ENCODE measurements at regions not wholly inside any gene's neighbourhood (a gene's known extent, or its start where the extent isn't known, plus 50 kb on each side); places are given as distances from the start of the nearest gene placed in this dataset.

DNA sequence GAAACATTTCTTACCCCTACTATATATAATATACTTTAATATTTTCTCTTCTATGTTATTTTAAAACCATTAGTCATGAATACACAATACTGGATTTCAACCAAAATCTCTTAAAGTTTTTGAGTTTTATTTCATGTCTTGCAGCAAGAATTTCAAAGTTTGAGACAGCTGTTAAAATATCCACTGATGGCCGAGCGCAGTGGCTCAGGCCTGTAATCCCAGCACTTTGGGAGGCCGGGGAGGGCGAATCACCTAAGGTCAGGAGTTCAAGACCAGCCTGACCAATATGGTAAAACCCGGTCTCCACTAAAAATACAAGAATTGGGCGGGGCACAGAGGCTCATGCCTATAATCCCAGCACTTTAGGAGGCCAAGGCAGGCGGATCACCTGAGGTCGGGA lies 59.7 kb upstream of the DAPK1 start:
- DNase-seq (ENCODE audit: low read depth in 1 of 2, low spot score in 1 of 2) = no peak

GRCh38 chr9:87441251-87441650 lies 56.4 kb upstream of the DAPK1 start:
- DNase-seq (ENCODE audit: low read depth in 1 of 2, low spot score in 1 of 2) = no peak

GRCh38 chr9:87442451-87442850 lies 55.2 kb upstream of the DAPK1 start:
- DNase-seq (ENCODE audit: low read depth in 1 of 2, low spot score in 1 of 2) = no peak

- no peak for DNase-seq (ENCODE audit: low read depth in 1 of 2, low spot score in 1 of 2)
These were observed 54.7 kb upstream of the DAPK1 start for GRCh38 chr9:87443006-87443405.

- no peak for DNase-seq (ENCODE audit: low read depth in 1 of 2, low spot score in 1 of 2)
These were observed 54.2 kb upstream of the DAPK1 start for GRCh38 chr9:87443461-87443860.

GRCh38 chr9:87445646-87446045 lies 52.0 kb upstream of the DAPK1 start:
- DNase-seq (ENCODE audit: low read depth in 1 of 2, low spot score in 1 of 2) = no peak

- DNase-seq (ENCODE audit: low read depth in 1 of 2, low spot score in 1 of 2) = no peak
These were observed 51.1 kb upstream of the DAPK1 start for GRCh38 chr9:87446527-87446926.

GRCh38 chr9:87447547-87448432 lies 49.9 kb upstream of the DAPK1 start:
- DNase-seq (ENCODE audit: low read depth in 1 of 2, low spot score in 1 of 2) = no peak

Data from activated CD4-positive, alpha-beta T cell treated with anti-CD3 and anti-CD28 coated beads, Interleukin-2, amount 50 U/mL, for 24 hours (primary cell).